OCI-LY3 (cell line): ENCODE measurements at regions not wholly inside any gene's neighbourhood (a gene's known extent, or its start where the extent isn't known, plus 50 kb on each side); places are given as distances from the start of the nearest gene placed in this dataset.

Source experiments
- H2AFZ ChIP-seq: fragments of 200-600, 300-600 bp; shearing (Covaris generic); 2 replicates; pipeline ENCODE4 v1.6.0; 2014; ENCODE audit warnings: antibody characterized with exemption, low read depth, low read length
- H3K27ac ChIP-seq: fragments of 200-600, 300-600 bp; sonication (generic); 2 replicates; pipeline ENCODE4 v1.5.1; 2014; ENCODE audit warnings: mild to moderate bottlenecking, low read length, moderate library complexity, mixed read lengths
- H3K27me3 ChIP-seq: fragments of 200-600, 300-600 bp; sonication (generic); 2 replicates; pipeline ENCODE4 v1.6.1; 2014; ENCODE audit warnings: low read depth, low read length, mixed read lengths
- H3K36me3 ChIP-seq: fragments of 200-600, 300-600 bp; sonication (generic); replicated peaks from 2 replicates; pipeline ENCODE3; 2014; ENCODE audit warnings: low read depth, low read length, mixed read lengths
- H3K4me1 ChIP-seq: fragments of 300-600, 200-600 bp; sonication (generic); 2 replicates; pipeline ENCODE4 v1.6.1; 2014; ENCODE audit warnings: low read length, mixed read lengths
- H3K4me2 ChIP-seq: fragments of 200-600, 300-600 bp; sonication (generic); 2 replicates; pipeline ENCODE4 v1.6.1; 2014; ENCODE audit warnings: low read length, mixed read lengths
- H3K4me3 ChIP-seq: fragments of 300-600, 200-600 bp; sonication (generic); 2 replicates; pipeline ENCODE4 v1.5.1; 2014; ENCODE audit warnings: antibody characterized with exemption, mild to moderate bottlenecking, low read length, moderate library complexity
- H3K79me2 ChIP-seq: fragments of 300-600, 200-600 bp; shearing (Covaris generic); 2 replicates; pipeline ENCODE4 v1.6.1; 2014; ENCODE audit warnings: mild to moderate bottlenecking, low read length, mixed read lengths
- H3K9ac ChIP-seq: fragments of 300-600, 200-600 bp; shearing (Covaris generic); 2 replicates; pipeline ENCODE4 v1.6.0; 2014; ENCODE audit warnings: mild to moderate bottlenecking, low read length, moderate library complexity
- H3K9me3 ChIP-seq: fragments of 200-600, 300-600 bp; shearing (Covaris generic); 2 replicates; pipeline ENCODE4 v1.6.1; 2014; ENCODE audit warnings: low read length, mixed read lengths; ENCODE audit not compliant: insufficient read depth
- H4K20me1 ChIP-seq: fragments of 200-600, 300-600 bp; sonication (generic); 2 replicates; pipeline ENCODE4 v1.6.1; 2016; ENCODE audit warnings: low read length, mixed read lengths; ENCODE audit not compliant: insufficient read depth
- EZH2phosphoT487 ChIP-seq: fragments of 200-600 bp; shearing (Covaris generic); IDR thresholded peaks from 2 replicates; pipeline ENCODE4 v1.6.1; 2018; ENCODE audit warnings: antibody characterized with exemption, mixed run types, low read depth
- TF ChIP-seq, protein P1 (sequence below): fragments of 200-600, 300-600 bp; sonication (generic); IDR thresholded peaks from 2 replicates; pipeline ENCODE4 v1.5.1; 2014; ENCODE audit warnings: antibody characterized with exemption, low read length, low read depth

DNA sequence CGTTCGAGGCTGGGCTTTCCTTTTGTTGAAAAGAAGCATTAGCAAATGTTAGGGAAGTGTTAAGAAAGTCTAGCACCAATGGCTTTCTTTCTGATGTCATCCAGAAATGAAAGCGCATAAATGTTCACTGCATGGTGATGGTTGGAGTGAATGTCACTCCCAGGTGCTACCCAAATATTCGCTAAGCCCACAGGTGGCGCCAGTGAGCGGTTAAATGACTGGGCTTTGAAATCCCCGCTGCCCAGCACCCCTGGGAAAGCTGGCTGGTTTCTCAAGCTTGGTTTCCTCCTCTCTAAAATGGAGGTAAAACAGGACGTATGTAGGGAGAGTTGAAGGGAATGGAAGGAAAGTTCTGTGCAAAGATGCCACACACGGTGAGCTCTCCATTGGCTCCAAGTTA is 104.4 kb downstream of the IRX5 start:
- no peak overlapping the region for H3K27ac ChIP-seq
- H3K4me3 ChIP-seq: no peak overlapping the region
- H3K4me2 ChIP-seq: no peak overlapping the region
- no peaks in the 10 kb centered on the region for H3K27me3 ChIP-seq
- no peaks in the 10 kb centered on the region for H4K20me1 ChIP-seq
- H3K4me1 ChIP-seq: no peaks in the 10 kb centered on the region
- TF ChIP-seq, protein P1, sequence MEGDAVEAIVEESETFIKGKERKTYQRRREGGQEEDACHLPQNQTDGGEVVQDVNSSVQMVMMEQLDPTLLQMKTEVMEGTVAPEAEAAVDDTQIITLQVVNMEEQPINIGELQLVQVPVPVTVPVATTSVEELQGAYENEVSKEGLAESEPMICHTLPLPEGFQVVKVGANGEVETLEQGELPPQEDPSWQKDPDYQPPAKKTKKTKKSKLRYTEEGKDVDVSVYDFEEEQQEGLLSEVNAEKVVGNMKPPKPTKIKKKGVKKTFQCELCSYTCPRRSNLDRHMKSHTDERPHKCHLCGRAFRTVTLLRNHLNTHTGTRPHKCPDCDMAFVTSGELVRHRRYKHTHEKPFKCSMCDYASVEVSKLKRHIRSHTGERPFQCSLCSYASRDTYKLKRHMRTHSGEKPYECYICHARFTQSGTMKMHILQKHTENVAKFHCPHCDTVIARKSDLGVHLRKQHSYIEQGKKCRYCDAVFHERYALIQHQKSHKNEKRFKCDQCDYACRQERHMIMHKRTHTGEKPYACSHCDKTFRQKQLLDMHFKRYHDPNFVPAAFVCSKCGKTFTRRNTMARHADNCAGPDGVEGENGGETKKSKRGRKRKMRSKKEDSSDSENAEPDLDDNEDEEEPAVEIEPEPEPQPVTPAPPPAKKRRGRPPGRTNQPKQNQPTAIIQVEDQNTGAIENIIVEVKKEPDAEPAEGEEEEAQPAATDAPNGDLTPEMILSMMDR: peak; percentile 49
- no peak for TF ChIP-seq EZH2phosphoT487
- no peak overlapping the region for H3K9ac ChIP-seq
- no peaks in the 10 kb centered on the region for H3K9me3 ChIP-seq
- no peak overlapping the region for H2AFZ ChIP-seq
- no peaks in the 10 kb centered on the region for H3K36me3 ChIP-seq
- H3K79me2 ChIP-seq: no peaks in the 10 kb centered on the region

DNA sequence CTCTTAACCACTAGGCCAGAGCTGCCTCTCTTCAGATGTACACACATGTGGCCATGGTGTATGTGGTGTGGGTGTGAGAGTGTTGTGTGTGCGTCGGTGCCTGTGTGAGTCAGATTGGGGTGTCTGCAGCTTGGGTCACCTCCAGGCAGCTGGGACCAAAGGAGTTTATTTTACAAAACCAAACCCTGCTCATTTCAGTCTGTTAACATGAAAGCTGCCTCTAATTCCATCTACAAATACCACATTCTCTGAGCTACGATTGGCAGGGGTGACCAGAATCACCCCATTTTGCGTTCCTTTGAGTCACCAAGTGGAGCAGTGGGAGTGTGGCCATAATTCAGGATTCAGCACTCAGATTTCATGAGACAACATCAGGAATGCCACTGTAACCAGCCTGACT is 105.3 kb downstream of the IRX5 start:
- Histone ChIP-seq H3K4me3 (no peak overlapping the region), H3K9me3 (no peaks in the 10 kb centered on the region), H3K9ac (no peak overlapping the region), H3K36me3 (no peaks in the 10 kb centered on the region), H3K27ac (no peak overlapping the region), H3K4me2 (no peak overlapping the region), H3K27me3 (no peaks in the 10 kb centered on the region), H2AFZ (no peak overlapping the region), H4K20me1 (no peaks in the 10 kb centered on the region), H3K4me1 (no peaks in the 10 kb centered on the region), H3K79me2 (no peaks in the 10 kb centered on the region)
- TF ChIP-seq EZH2phosphoT487: no peak
- TF ChIP-seq, protein P1: no peak

DNA sequence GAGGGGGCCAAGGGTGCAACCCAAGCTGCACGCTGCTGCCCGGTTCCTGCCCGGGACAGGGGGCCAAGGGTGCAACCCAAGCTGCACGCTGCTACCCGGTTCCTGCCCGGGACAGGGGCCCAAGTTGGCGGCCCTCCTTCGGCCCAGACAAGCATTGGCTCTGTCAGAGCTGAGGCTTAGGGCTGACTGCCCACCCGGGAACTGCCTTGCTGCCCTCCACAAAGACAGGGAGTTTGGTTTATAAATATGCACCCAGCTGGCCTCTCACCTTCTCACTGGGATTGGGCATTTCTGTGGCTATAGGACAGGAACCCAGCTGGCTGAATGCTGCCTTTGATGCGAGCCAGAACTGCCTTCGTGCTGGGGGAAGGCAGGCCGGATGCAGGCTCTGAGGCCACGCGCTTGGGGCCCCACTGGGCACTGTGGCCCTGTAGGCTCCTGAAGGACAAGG is 105.7 kb downstream of the IRX5 start:
- Histone ChIP-seq H4K20me1 (no peaks in the 10 kb centered on the region), H3K27ac (no peak overlapping the region), H3K4me3 (no peak overlapping the region), H3K27me3 (no peaks in the 10 kb centered on the region), H3K36me3 (no peaks in the 10 kb centered on the region), H2AFZ (no peak overlapping the region), H3K9me3 (no peaks in the 10 kb centered on the region), H3K4me2 (no peak overlapping the region), H3K79me2 (no peaks in the 10 kb centered on the region), H3K4me1 (no peaks in the 10 kb centered on the region), H3K9ac (no peak overlapping the region)
- no peak for TF ChIP-seq EZH2phosphoT487
- TF ChIP-seq, protein P1: no peak

DNA sequence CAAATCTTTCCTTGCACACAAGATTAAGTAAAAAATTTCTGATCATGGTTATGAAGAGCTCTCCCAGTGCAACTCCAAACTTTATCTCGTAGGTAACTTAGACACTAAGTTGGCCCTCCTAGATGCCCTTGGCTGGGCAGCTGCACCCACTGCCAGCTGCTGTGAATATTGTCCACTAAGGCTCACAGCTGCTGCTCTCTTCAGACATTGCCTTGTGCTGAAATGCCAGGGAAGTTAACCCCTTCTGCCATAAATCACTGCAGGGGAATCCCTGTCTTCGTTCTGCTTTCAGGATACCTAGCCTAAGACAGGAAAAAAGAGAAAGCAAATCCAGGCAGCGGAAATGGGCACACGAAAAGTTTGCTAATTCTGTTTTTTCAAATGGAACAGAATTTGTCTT is 106.4 kb downstream of the IRX5 start:
- no peaks in the 10 kb centered on the region for H3K4me1 ChIP-seq
- no peak overlapping the region for H3K4me2 ChIP-seq
- H3K79me2 ChIP-seq: no peaks in the 10 kb centered on the region
- TF ChIP-seq EZH2phosphoT487: no peak
- TF ChIP-seq, protein P1: no peak
- no peak overlapping the region for H3K27ac ChIP-seq
- H3K36me3 ChIP-seq: no peaks in the 10 kb centered on the region
- H3K4me3 ChIP-seq: no peak overlapping the region
- H2AFZ ChIP-seq: no peak overlapping the region
- H4K20me1 ChIP-seq: no peaks in the 10 kb centered on the region
- H3K9ac ChIP-seq: no peak overlapping the region
- no peaks in the 10 kb centered on the region for H3K27me3 ChIP-seq
- no peaks in the 10 kb centered on the region for H3K9me3 ChIP-seq
